SK-N-SH (cell line): ENCODE measurements at regions not wholly inside any gene's neighbourhood (a gene's known extent, or its start where the extent isn't known, plus 50 kb on each side); places are given as distances from the start of the nearest gene placed in this dataset.

Experiments used
- CTCF ChIA-PET: fragments of 300-600, 350-600 bp; formaldehyde crosslinking; extraction: SDS; loops from one replicate; lab custom pipeline; 2021; lab: Yijun Ruan, JAX
- POLR2A ChIA-PET: fragments of 350-600 bp; sonication (Branson Sonifier 250); formaldehyde crosslinking; extraction: SDS; loops from one replicate; lab custom pipeline; 2020; ENCODE audit warnings: antibody characterized with exemption, inconsistent platforms; lab: Yijun Ruan, JAX
- DNase-seq: peaks from one replicate; pipeline ENCODE4 v3.0.0; 2012
- H2AFZ ChIP-seq: fragments of 200-600 bp; sonication (generic); 2 replicates; pipeline ENCODE4 v1.8.1; 2016; ENCODE audit warnings: antibody characterized with exemption, mild to moderate bottlenecking, low read depth
- H3F3A ChIP-seq: fragments of 200-600 bp; sonication (generic); replicated peaks from 2 replicates; pipeline ENCODE3; 2016; ENCODE audit warnings: antibody characterized with exemption, mild to moderate bottlenecking; ENCODE audit not compliant: insufficient read depth
- H3K27ac ChIP-seq, 2 experiments: fragments of 200-500 bp in 1 of 2; fragments of 200-600 bp in 1 of 2; sonication (Bioruptor generic) in 1 of 2; sonication (generic), shearing (Covaris generic) in 1 of 2; 2 replicates each; pipeline versions ENCODE4 v1.5.1 to v1.6.1; 2014 to 2016; ENCODE audit warnings: low read depth in 2 of 2, inconsistent platforms in 1 of 2, low read length in 1 of 2, mild to moderate bottlenecking in 1 of 2, mixed read lengths in 1 of 2
- H3K27me3 ChIP-seq: fragments of 200-600 bp; sonication (generic), shearing (Covaris generic); 2 replicates; pipeline ENCODE4 v1.6.1; 2016; ENCODE audit warnings: mixed run types; ENCODE audit not compliant: insufficient read depth
- H3K36me3 ChIP-seq, 2 experiments: fragments of 200-500 bp in 1 of 2; fragments of 200-600 bp in 1 of 2; sonication (Bioruptor generic) in 1 of 2; sonication (generic) in 1 of 2; replicated peaks in 1 of 2; 2 replicates each; pipeline versions ENCODE3 to v1.5.1; 2014 to 2016; ENCODE audit warnings: low read length in 1 of 2, mild to moderate bottlenecking in 1 of 2; ENCODE audit not compliant: insufficient read depth in 2 of 2, control insufficient read depth in 1 of 2
- H3K4me1 ChIP-seq, 2 experiments: fragments of 200-500 bp in 1 of 2; fragments of 200-600 bp in 1 of 2; sonication (Bioruptor generic) in 1 of 2; sonication (generic), shearing (Covaris generic) in 1 of 2; 2 replicates each; pipeline versions ENCODE4 v1.5.1 to v1.6.1; 2014 to 2016; ENCODE audit warnings: low read depth in 1 of 2, low read length in 1 of 2, mixed run types in 1 of 2; ENCODE audit not compliant: insufficient read depth in 2 of 2, control insufficient read depth in 1 of 2
- H3K4me2 ChIP-seq: fragments of 200-600 bp; sonication (generic), shearing (Covaris generic); 2 replicates; pipeline ENCODE4 v1.6.1; 2017; ENCODE audit warnings: mixed run types
- H3K4me3 ChIP-seq, 2 experiments: fragments of 200-500 bp in 1 of 2; fragments of 200-600 bp in 1 of 2; sonication (Bioruptor generic) in 1 of 2; sonication (generic), shearing (Covaris generic) in 1 of 2; 2 replicates each; pipeline versions ENCODE4 v1.5.1 to v1.8.1; 2014 to 2016; ENCODE audit warnings: low read depth in 2 of 2, inconsistent platforms in 1 of 2, low read length in 1 of 2, mild to moderate bottlenecking in 1 of 2, mixed read lengths in 1 of 2, moderate library complexity in 1 of 2
- H3K79me2 ChIP-seq: fragments of 200-600 bp; sonication (generic); 2 replicates; pipeline ENCODE4 v1.8.1; 2017; ENCODE audit warnings: mild to moderate bottlenecking; ENCODE audit not compliant: insufficient read depth
- H3K9ac ChIP-seq: fragments of 200-600 bp; sonication (generic); 2 replicates; pipeline ENCODE4 v1.6.1; 2017; ENCODE audit warnings: mixed run types
- H3K9me2 ChIP-seq: fragments of 200-600 bp; sonication (generic); 2 replicates; pipeline ENCODE4 v1.6.1; 2017; ENCODE audit warnings: mixed run types
- H3K9me3 ChIP-seq: fragments of 200-600 bp; sonication (generic); 2 replicates; pipeline ENCODE4 v1.6.1; 2017; ENCODE audit warnings: mixed run types, mild to moderate bottlenecking, moderate library complexity
- H4K20me1 ChIP-seq: fragments of 200-600 bp; sonication (generic); 2 replicates; pipeline ENCODE4 v1.6.1; 2017; ENCODE audit warnings: mild to moderate bottlenecking, mixed run types; ENCODE audit not compliant: insufficient read depth
- CHD2 ChIP-seq: fragments of 150-350 bp; IDR thresholded peaks from 2 replicates; pipeline ENCODE4 v1.6.1; 2018; ENCODE audit warnings: low read length; ENCODE audit not compliant: partially characterized antibody
- EP300 ChIP-seq, 2 experiments: IDR thresholded peaks; 2 replicates each; pipeline versions ENCODE4 v1.4.0 to v1.6.1; 2012; ENCODE audit warnings: borderline replicate concordance in 1 of 2, low read depth in 1 of 2, low read length in 1 of 2
- EZH2phosphoT487 ChIP-seq: fragments of 200-600 bp; sonication (generic); IDR thresholded peaks from 2 replicates; pipeline ENCODE4 v1.6.1; 2017; ENCODE audit warnings: low read depth, mixed run types, mild to moderate bottlenecking, antibody characterized with exemption, moderate library complexity, borderline replicate concordance
- FOXJ3 ChIP-seq: sonication (generic); formaldehyde crosslinking; IDR thresholded peaks from 2 replicates; pipeline ENCODE4 v1.5.1; 2020; ENCODE audit warnings: mild to moderate bottlenecking, missing genetic modification reagents
- GATA2 ChIP-seq: sonication (generic); formaldehyde crosslinking; IDR thresholded peaks from 2 replicates; pipeline ENCODE4 v1.5.0; 2020; ENCODE audit warnings: mild to moderate bottlenecking, missing genetic modification reagents
- MXI1 ChIP-seq: IDR thresholded peaks from 2 replicates; pipeline ENCODE4 v1.6.1; 2012; ENCODE audit warnings: mild to moderate bottlenecking, low read depth, low read length, improper control_type of control experiment
- NFIC ChIP-seq: IDR thresholded peaks from 2 replicates; pipeline ENCODE4 v1.4.0; 2012; ENCODE audit warnings: borderline replicate concordance
- NRF1 ChIP-seq: IDR thresholded peaks from 2 replicates; pipeline ENCODE4 v1.6.1; 2012; ENCODE audit warnings: low read depth, mild to moderate bottlenecking, low read length
- PBX3 ChIP-seq: IDR thresholded peaks from 2 replicates; pipeline ENCODE4; 2012
- POLR2AphosphoS5 ChIP-seq: IDR thresholded peaks from 2 replicates; pipeline ENCODE4 v1.6.1; 2012; ENCODE audit warnings: low read depth, low read length
- RAD21 ChIP-seq: IDR thresholded peaks from 2 replicates; pipeline ENCODE4 v1.6.1; 2012; ENCODE audit warnings: mild to moderate bottlenecking, low read length
- RCOR1 ChIP-seq: fragments of 150-350 bp; IDR thresholded peaks from 2 replicates; pipeline ENCODE4 v1.6.1; 2017; ENCODE audit warnings: antibody characterized with exemption, low read length
- RFX5 ChIP-seq: IDR thresholded peaks from 2 replicates; pipeline ENCODE4 v1.6.1; 2012; ENCODE audit warnings: mild to moderate bottlenecking, improper control_type of control experiment, low read length
- RXRA ChIP-seq: IDR thresholded peaks from 2 replicates; pipeline ENCODE4 v1.4.0; 2012; ENCODE audit warnings: low read depth, mild to moderate bottlenecking, borderline replicate concordance
- TAF1 ChIP-seq: IDR thresholded peaks from 2 replicates; pipeline ENCODE4 v1.6.1; 2012; ENCODE audit warnings: low read depth, mild to moderate bottlenecking, low read length, moderate library complexity, borderline replicate concordance
- TEAD4 ChIP-seq: IDR thresholded peaks from 2 replicates; pipeline ENCODE4 v1.4.0; 2012; ENCODE audit warnings: mild to moderate bottlenecking, borderline replicate concordance; ENCODE audit not compliant: insufficient read depth
- USF1 ChIP-seq: IDR thresholded peaks from 2 replicates; pipeline ENCODE4 v1.4.0; 2012; ENCODE audit warnings: low read depth, borderline replicate concordance
- USF2 ChIP-seq: fragments of 150-350 bp; IDR thresholded peaks from 2 replicates; pipeline ENCODE4 v1.6.1; 2017; ENCODE audit warnings: antibody characterized with exemption, low read length, low read depth, borderline replicate concordance
- ZBTB33 ChIP-seq: IDR thresholded peaks from 2 replicates; pipeline ENCODE4 v1.4.0; 2012; ENCODE audit warnings: low read depth, borderline replicate concordance
- WGBS: methylation state at CpG from one replicate; pipeline ENCODE4 v1.1.6; 2017; ENCODE audit warnings: low lambda C conversion rate; 5-methylcytosine and 5-hydroxymethylcytosine counted together

- no peaks in the 10 kb centered on the region for H3F3A ChIP-seq
- no peak for DNase-seq
- no peak overlapping the region for H2AFZ ChIP-seq
- no peaks in the 10 kb centered on the region for H4K20me1 ChIP-seq
- H3K4me3 ChIP-seq = no peak overlapping the region
- no peaks in the 10 kb centered on the region for H3K36me3 ChIP-seq
- POLR2A ChIA-PET = no interaction called here
- CTCF ChIA-PET = no interaction called here
- H3K27ac ChIP-seq = no peak overlapping the region
- TF ChIP-seq NFIC (no peak), GATA2 (CRISPR knock-in tag) (no peak), TAF1 (no peak), RCOR1 (no peak), NRF1 (no peak), RFX5 (no peak), MXI1 (no peak), RAD21 (no peak), FOXJ3 (no peak), EZH2phosphoT487 (no peak), PBX3 (no peak), RXRA (no peak), USF2 (no peak), CHD2 (no peak), POLR2AphosphoS5 (no peak), EP300 (IDR thresholded peaks at IDR 0.05; ENCODE audit: borderline replicate concordance in 1 of 2, low read depth in 1 of 2, low read length in 1 of 2) (no peak), USF1 (no peak), ZBTB33 (no peak), TEAD4 (no peak)
- TF ChIP-seq, all 33 proteins: peak for 0
- H3K79me2 ChIP-seq = no peaks in the 10 kb centered on the region
- no peaks in the 10 kb centered on the region for H3K9me3 ChIP-seq
- H3K4me2 ChIP-seq = no peak overlapping the region
- H3K9ac ChIP-seq = no peak overlapping the region
- no peaks in the 10 kb centered on the region for H3K27me3 ChIP-seq
- WGBS = 31% methylated on average over 8 of the region's 8 CpGs
- no peaks in the 10 kb centered on the region; a peak in 1 of 4 replicates for H3K4me1 ChIP-seq
- no peaks in the 10 kb centered on the region for H3K9me2 ChIP-seq
These were observed 425.8 kb upstream of the CELF2 start for GRCh38 chr10:10591715-10592341.
